ENCODE measurements at regions not wholly inside any gene's neighbourhood (a gene's known extent, or its start where the extent isn't known, plus 50 kb on each side); places are given as distances from the start of the nearest gene placed in this dataset.

GRCh38 chr7:130946114-130946513 is 212.1 kb upstream of the KLF14 start:
- TF ChIP-seq CTCF (conservative IDR thresholded peaks at IDR 0.05 in 1 of 2, IDR thresholded peaks at IDR 0.05 in 1 of 2; ENCODE audit: low read depth in 1 of 2, low read length in 2 of 2) (no peak), EZH2 (IDR thresholded peaks at IDR 0.05; ENCODE audit: low read length, missing control alignments) (no peak)
